Thoracic aorta (tissue), 2 donors: ENCODE measurements at regions not wholly inside any gene's neighbourhood (a gene's known extent, or its start where the extent isn't known, plus 50 kb on each side); places are given as distances from the start of the nearest gene placed in this dataset.

Experiments
- ATAC-seq: fragments of 150-250 bp; one replicate; pipeline ENCODE4 v1.8.0; 2017; ENCODE audit warnings: low read depth; ENCODE audit not compliant: insufficient number of reproducible peaks, low FRiP score
- DNase-seq: peaks from one replicate; pipeline ENCODE4 v3.0.0-alpha.2; 2020; ENCODE audit warnings: low spot score
- H3K27ac ChIP-seq, 2 donors: fragments of 200-600 bp; sonication (generic); 1 replicate in 1 of 2; 2 replicates in 1 of 2; pipeline ENCODE4 v1.5.1; 2016; ENCODE audit warnings: mild to moderate bottlenecking in 2 of 2, moderate library complexity in 2 of 2
- H3K27me3 ChIP-seq: fragments of 200-600 bp; sonication (generic); replicated peaks from 2 replicates; pipeline ENCODE4 v1.6.0; 2016; ENCODE audit warnings: mild to moderate bottlenecking; ENCODE audit not compliant: insufficient read depth
- H3K36me3 ChIP-seq: fragments of 200-600 bp; sonication (generic); one replicate; pipeline ENCODE4 v1.5.1; 2016
- H3K4me1 ChIP-seq, 2 donors: fragments of 200-600 bp; sonication (generic); 1 replicate in 1 of 2; 2 replicates in 1 of 2; pipeline versions ENCODE4 v1.5.1 to v1.6.0; 2016; ENCODE audit warnings: low read depth in 2 of 2, mild to moderate bottlenecking in 1 of 2; ENCODE audit not compliant: control insufficient read depth in 1 of 2
- H3K4me3 ChIP-seq: fragments of 200-600 bp; sonication (generic); 2 replicates; pipeline ENCODE4 v1.5.1; 2016; ENCODE audit warnings: mild to moderate bottlenecking
- H3K9me3 ChIP-seq: fragments of 200-600 bp; sonication (generic); 2 replicates; pipeline ENCODE4 v1.5.1; 2016
- CTCF ChIP-seq: fragments of 200-600 bp; sonication (generic); IDR thresholded peaks from one replicate; pipeline ENCODE4 v1.5.1; 2019; ENCODE audit warnings: antibody characterized with exemption

GRCh38 chrX:69097451-69098236 is 67.6 kb downstream of the PJA1 start:
- H3K27me3 ChIP-seq, result no peaks in the 10 kb centered on the region
- TF ChIP-seq CTCF, result no peak
- no peak for DNase-seq
- H3K36me3 ChIP-seq, result no peaks in the 10 kb centered on the region
- no peaks in the 10 kb centered on the region for H3K4me1 ChIP-seq
- no peak overlapping the region for H3K27ac ChIP-seq
- no peak for ATAC-seq
- no peak overlapping the region for H3K4me3 ChIP-seq
- no peaks in the 10 kb centered on the region for H3K9me3 ChIP-seq

GRCh38 chrX:69096963-69097362 is 68.3 kb downstream of the PJA1 start:
- Histone ChIP-seq H3K27ac (no peak overlapping the region), H3K27me3 (no peaks in the 10 kb centered on the region), H3K36me3 (no peaks in the 10 kb centered on the region), H3K4me3 (no peak overlapping the region), H3K9me3 (no peaks in the 10 kb centered on the region), H3K4me1 (no peaks in the 10 kb centered on the region)
- DNase-seq (no peak), ATAC-seq (no peak)
- no peak for TF ChIP-seq CTCF

- ATAC-seq (no peak), DNase-seq (no peak)
- H3K4me1 ChIP-seq, result no peaks in the 10 kb centered on the region
- no peak for TF ChIP-seq CTCF
- no peak overlapping the region for H3K4me3 ChIP-seq
- H3K27ac ChIP-seq, result no peak overlapping the region
- H3K9me3 ChIP-seq, result no peaks in the 10 kb centered on the region
- H3K27me3 ChIP-seq, result no peaks in the 10 kb centered on the region
- no peaks in the 10 kb centered on the region for H3K36me3 ChIP-seq
Observed at GRCh38 chrX:69094977-69095669, 70.1 kb downstream of the PJA1 start.

DNA sequence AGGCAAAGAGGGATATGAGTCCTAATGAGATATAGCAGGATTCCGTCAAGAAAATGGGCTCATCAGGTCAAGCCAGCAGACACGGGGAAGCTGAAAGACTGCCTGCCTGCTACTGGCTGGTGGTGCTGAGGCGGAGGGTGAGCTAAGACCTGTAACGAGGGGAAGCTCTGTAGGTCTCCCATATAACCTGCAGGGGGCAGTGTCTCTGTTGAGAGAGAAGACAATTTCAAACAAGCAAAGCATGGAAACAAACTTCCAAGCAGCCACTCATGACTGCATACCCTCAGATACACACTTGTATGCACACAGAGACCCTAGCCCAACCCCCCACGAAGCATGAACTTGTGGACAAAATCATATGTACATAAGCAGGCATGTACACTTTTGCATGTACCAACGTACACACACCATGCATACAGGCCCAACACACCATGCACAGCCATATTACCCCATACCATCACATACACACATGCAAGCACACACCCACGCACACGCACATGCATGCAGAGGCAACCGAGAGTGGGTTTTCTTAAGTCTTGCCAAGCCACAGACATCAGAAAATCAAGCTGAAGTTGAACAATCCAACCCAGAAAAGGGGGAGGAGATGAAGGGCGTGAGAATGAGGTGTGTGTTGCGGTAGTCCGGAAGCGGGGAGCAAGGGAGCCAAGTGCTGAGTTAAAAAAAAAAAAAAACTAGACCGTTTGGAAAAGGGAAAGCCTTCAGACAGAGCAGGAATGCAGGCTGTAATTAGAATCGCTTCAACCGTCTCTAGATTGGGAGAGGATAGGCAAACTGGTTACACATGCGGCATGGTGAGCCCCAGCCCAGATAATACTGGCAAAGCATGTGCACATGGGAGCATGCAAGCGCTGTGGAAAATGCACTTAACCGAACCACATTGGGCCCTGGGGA is 71.0 kb downstream of the PJA1 start:
- Histone ChIP-seq H3K27me3 (no peaks in the 10 kb centered on the region), H3K9me3 (no peaks in the 10 kb centered on the region), H3K4me3 (no peak overlapping the region), H3K4me1 (no peaks in the 10 kb centered on the region), H3K27ac (no peak overlapping the region), H3K36me3 (no peaks in the 10 kb centered on the region)
- no peak for DNase-seq
- peak; percentile 44 for TF ChIP-seq CTCF
- ATAC-seq, result no peak

- H3K27me3 ChIP-seq, result no peaks in the 10 kb centered on the region
- no peak overlapping the region for H3K4me3 ChIP-seq
- no peaks in the 10 kb centered on the region for H3K9me3 ChIP-seq
- no peaks in the 10 kb centered on the region for H3K4me1 ChIP-seq
- H3K36me3 ChIP-seq, result no peaks in the 10 kb centered on the region
- no peak overlapping the region for H3K27ac ChIP-seq
- no peak for TF ChIP-seq CTCF
- no peak for DNase-seq
- no peak for ATAC-seq
Observed at GRCh38 chrX:69090022-69090421, 75.2 kb downstream of the PJA1 start.
